Brain microvascular endothelial cell (primary cell): ENCODE measurements at regions not wholly inside any gene's neighbourhood (a gene's known extent, or its start where the extent isn't known, plus 50 kb on each side); places are given as distances from the start of the nearest gene placed in this dataset.
"Not testable (repeated sequence)": the region's sequence is repeated elsewhere in the genome, so short reads cannot be mapped to it uniquely, and the experiment has no call there.

ENCODE experiments used
- DNase-seq: peaks from one replicate; pipeline ENCODE4 v3.0.0-alpha.2; 2020
- H3K27ac ChIP-seq: fragments of 250-450 bp; sonication (Bioruptor Pico); 2 replicates; pipeline ENCODE4 v1.5.1; 2020; ENCODE audit warnings: mild to moderate bottlenecking, moderate library complexity
- H3K27me3 ChIP-seq: fragments of 250-450 bp; sonication (Bioruptor Pico); replicated peaks from 2 replicates; pipeline ENCODE4 v1.5.1; 2020; ENCODE audit warnings: mild to moderate bottlenecking
- H3K36me3 ChIP-seq: fragments of 250-450 bp; sonication (Bioruptor Pico); replicated peaks from 2 replicates; pipeline ENCODE4 v1.5.1; 2020; ENCODE audit warnings: mild to moderate bottlenecking
- H3K4me3 ChIP-seq: 2 replicates; pipeline ENCODE4 v1.5.1; 2011; ENCODE audit warnings: low read depth, mild to moderate bottlenecking, control low read depth, low read length, moderate library complexity
- CTCF ChIP-seq: IDR thresholded peaks from 2 replicates; pipeline ENCODE4 v1.5.1; 2011; ENCODE audit warnings: low read depth, mild to moderate bottlenecking, moderate library complexity, low read length, control low read depth, inconsistent platforms; ENCODE audit errors: missing control alignments
- in situ Hi-C: cut with HindIII; loops from 2 replicates; pipeline ENCODE4 v1.10.0; 2017; ENCODE audit warnings: low sequenced_read_pairs, low pct_ligation_motif_present

GRCh38 chr12:114030451-114030850, 64.3 kb upstream of the RBM19 start:
- no peaks in the 10 kb centered on the region for H3K27me3 ChIP-seq

GRCh38 chr12:114026805-114027204, 60.7 kb upstream of the RBM19 start:
- in situ Hi-C loops = no loop called here
- no peaks in the 10 kb centered on the region for H3K27me3 ChIP-seq
- no peak for DNase-seq
- no peak for TF ChIP-seq CTCF
- H3K27ac ChIP-seq = no peak overlapping the region
- no peak overlapping the region for H3K4me3 ChIP-seq
- H3K36me3 ChIP-seq = no peaks in the 10 kb centered on the region

More at GRCh38 chr12:114030451-114030850, 64.3 kb upstream of the RBM19 start:
- TF ChIP-seq CTCF = no peak
- no peak overlapping the region for H3K4me3 ChIP-seq
- in situ Hi-C loops = no loop called here
- DNase-seq = no peak
- no peak overlapping the region for H3K27ac ChIP-seq
- no peaks in the 10 kb centered on the region for H3K36me3 ChIP-seq

- in situ Hi-C loops = no loop called here
- no peaks in the 10 kb centered on the region for H3K36me3 ChIP-seq
- H3K27ac ChIP-seq = no peak overlapping the region
- no peaks in the 10 kb centered on the region for H3K27me3 ChIP-seq
- no peak for TF ChIP-seq CTCF
- no peak overlapping the region for H3K4me3 ChIP-seq
- no peak for DNase-seq
These were observed 59.8 kb upstream of the RBM19 start for GRCh38 chr12:114025935-114026334.

GRCh38 chr12:114022081-114022480, 56.0 kb upstream of the RBM19 start:
- H3K4me3 ChIP-seq, H3K36me3 ChIP-seq, in situ Hi-C loops, DNase-seq, H3K27me3 ChIP-seq, H3K27ac ChIP-seq: not testable (repeated sequence)

GRCh38 chr12:114018669-114019068, 52.5 kb upstream of the RBM19 start:
- Histone ChIP-seq H3K27ac (no peak overlapping the region), H3K36me3 (no peaks in the 10 kb centered on the region), H3K27me3 (no peaks in the 10 kb centered on the region), H3K4me3 (no peak overlapping the region)
- in situ Hi-C loops = no loop called here
- TF ChIP-seq CTCF = no peak
- no peak for DNase-seq
